ENCODE measurements at regions not wholly inside any gene's neighbourhood (a gene's known extent, or its start where the extent isn't known, plus 50 kb on each side); places are given as distances from the start of the nearest gene placed in this dataset.

DNA sequence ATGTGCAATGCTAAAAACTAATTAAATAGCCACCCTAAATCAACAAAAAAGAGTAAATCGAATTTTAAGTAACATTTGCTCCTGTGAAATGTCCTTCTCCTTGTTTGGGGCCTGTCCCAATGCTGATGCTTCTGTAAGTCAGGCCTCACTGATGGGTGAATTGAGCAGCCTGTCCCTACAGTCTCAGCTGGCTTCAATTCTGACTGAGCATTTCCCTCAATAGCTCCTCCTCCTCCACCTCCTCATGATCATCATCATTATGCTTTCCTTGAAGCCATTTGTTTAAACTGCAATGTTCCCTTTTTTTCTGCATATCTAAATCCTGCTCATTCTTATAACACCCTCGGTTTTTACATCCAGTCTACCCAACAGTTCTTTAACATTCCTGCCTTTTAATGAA, 137.2 kb upstream of the CELF4 start:
- intact Hi-C loops (cut with micrococcal nuclease; ENCODE audit: unreplicated experiment): no loop called here
- no peak overlapping the region for H3K4me3 Mint-ChIP-seq (ENCODE audit: unreplicated experiment)

DNA sequence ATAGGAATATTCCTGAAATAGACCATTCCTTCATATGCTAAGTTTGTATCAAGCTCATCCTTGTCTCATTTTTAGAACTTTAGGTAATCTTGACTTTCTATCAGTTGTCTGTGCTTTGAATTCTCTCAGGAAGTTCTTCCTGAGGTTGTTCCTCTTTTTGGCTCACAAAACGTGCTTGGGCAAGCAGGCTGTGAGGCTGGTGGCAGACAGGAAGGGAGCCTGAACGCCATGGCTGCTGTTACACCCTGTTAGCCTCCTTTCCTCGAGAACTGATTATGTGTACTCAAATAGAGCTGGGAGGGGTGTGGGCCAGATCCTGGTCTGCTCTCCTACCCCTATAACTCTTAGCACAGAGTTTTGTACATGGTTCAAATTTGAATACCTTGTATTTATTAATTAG, 136.4 kb upstream of the CELF4 start:
- Histone ChIP-seq H3K27me3 (replicated peaks; ENCODE audit: control insufficient read depth, insufficient read depth, low read length) (no peaks in the 10 kb centered on the region), H3K4me3 (ENCODE audit: low read depth, low read length) (no peak overlapping the region), H3K36me3 (ENCODE audit: control insufficient read depth, insufficient read depth, low read length) (no peaks in the 10 kb centered on the region), H3K9me3 (no peaks in the 10 kb centered on the region), H3K4me1 (no peaks in the 10 kb centered on the region)
- Mint-ChIP-seq H3K27me3 (ENCODE audit: insufficient read depth, unreplicated experiment) (peaks cover 5% of the 10 kb centered on the region), H3K27ac (ENCODE audit: unreplicated experiment) (no peak overlapping the region), H3K9me3 (ENCODE audit: unreplicated experiment) (no peaks in the 10 kb centered on the region), H3K4me1 (ENCODE audit: low read depth, unreplicated experiment) (no peaks in the 10 kb centered on the region), H3K4me3 (ENCODE audit: unreplicated experiment) (no peak overlapping the region), H3K36me3 (ENCODE audit: insufficient read depth, unreplicated experiment) (no peaks in the 10 kb centered on the region)
- TF ChIP-seq, protein P1, sequence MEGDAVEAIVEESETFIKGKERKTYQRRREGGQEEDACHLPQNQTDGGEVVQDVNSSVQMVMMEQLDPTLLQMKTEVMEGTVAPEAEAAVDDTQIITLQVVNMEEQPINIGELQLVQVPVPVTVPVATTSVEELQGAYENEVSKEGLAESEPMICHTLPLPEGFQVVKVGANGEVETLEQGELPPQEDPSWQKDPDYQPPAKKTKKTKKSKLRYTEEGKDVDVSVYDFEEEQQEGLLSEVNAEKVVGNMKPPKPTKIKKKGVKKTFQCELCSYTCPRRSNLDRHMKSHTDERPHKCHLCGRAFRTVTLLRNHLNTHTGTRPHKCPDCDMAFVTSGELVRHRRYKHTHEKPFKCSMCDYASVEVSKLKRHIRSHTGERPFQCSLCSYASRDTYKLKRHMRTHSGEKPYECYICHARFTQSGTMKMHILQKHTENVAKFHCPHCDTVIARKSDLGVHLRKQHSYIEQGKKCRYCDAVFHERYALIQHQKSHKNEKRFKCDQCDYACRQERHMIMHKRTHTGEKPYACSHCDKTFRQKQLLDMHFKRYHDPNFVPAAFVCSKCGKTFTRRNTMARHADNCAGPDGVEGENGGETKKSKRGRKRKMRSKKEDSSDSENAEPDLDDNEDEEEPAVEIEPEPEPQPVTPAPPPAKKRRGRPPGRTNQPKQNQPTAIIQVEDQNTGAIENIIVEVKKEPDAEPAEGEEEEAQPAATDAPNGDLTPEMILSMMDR (IDR thresholded peaks at IDR 0.05; ENCODE audit: insufficient read depth in 1 of 2, low read depth in 1 of 2, low read length in 1 of 2, severe bottlenecking in 1 of 2, unreplicated experiment in 1 of 2): no peak
- POLR2A ChIA-PET: no interaction called here
- CTCF ChIA-PET: no interaction called here
- intact Hi-C loops (cut with micrococcal nuclease; ENCODE audit: unreplicated experiment): no loop called here
- BruUV-seq (replicated peaks): no TSS peak
- no peak for DNase-seq

More for the DNA sequence above, 137.2 kb upstream of the CELF4 start:
- Histone ChIP-seq H3K9me3 (no peaks in the 10 kb centered on the region), H3K4me1 (no peaks in the 10 kb centered on the region), H3K36me3 (ENCODE audit: control insufficient read depth, insufficient read depth, low read length) (no peaks in the 10 kb centered on the region), H3K27me3 (replicated peaks; ENCODE audit: control insufficient read depth, insufficient read depth, low read length) (no peaks in the 10 kb centered on the region), H3K4me3 (ENCODE audit: low read depth, low read length) (no peak overlapping the region)
- peaks cover 5% of the 10 kb centered on the region for H3K27me3 Mint-ChIP-seq (ENCODE audit: insufficient read depth, unreplicated experiment)
- no peaks in the 10 kb centered on the region for H3K36me3 Mint-ChIP-seq (ENCODE audit: insufficient read depth, unreplicated experiment)
- no TSS peak for BruUV-seq (replicated peaks)
- TF ChIP-seq, protein P1 (IDR thresholded peaks at IDR 0.05; ENCODE audit: insufficient read depth in 1 of 2, low read depth in 1 of 2, low read length in 1 of 2, severe bottlenecking in 1 of 2, unreplicated experiment in 1 of 2): no peak
- ChIA-PET CTCF (no interaction called here), POLR2A (no interaction called here)
- no peak for DNase-seq
- H3K27ac Mint-ChIP-seq (ENCODE audit: unreplicated experiment): no peak overlapping the region
- no peaks in the 10 kb centered on the region for H3K4me1 Mint-ChIP-seq (ENCODE audit: low read depth, unreplicated experiment)
- H3K9me3 Mint-ChIP-seq (ENCODE audit: unreplicated experiment): no peaks in the 10 kb centered on the region

DNA sequence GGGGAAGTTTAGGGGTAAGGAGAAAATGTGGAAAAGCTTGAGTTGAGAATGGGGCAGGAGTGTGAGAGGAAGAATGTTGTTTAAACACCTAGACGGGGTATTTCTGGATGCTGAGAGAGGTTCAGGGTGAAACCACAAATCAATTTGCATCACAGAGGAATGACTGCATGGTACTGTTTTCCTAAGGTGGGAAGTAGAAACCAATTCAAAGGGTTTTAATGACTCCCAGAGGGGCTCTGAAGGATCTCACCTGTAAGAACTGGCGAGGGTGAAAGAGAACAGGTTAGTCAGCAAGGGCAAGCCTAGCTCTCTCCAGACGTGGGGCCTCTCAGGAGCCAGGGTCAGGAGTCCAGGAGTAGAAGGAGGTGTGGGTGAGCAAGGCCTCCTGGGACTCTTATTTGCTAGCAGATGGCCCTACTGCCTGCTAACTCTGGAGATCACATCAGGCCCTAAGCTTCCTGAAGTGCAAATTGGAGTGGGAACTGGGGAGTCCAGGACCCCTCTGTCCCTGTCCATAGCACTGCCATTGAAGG, 133.0 kb upstream of the CELF4 start:
- POLR2A ChIA-PET: no interaction called here
- no peaks in the 10 kb centered on the region for H3K9me3 ChIP-seq
- no peaks in the 10 kb centered on the region for H3K9me3 Mint-ChIP-seq (ENCODE audit: unreplicated experiment)
- CTCF ChIA-PET: no interaction called here
- no peaks in the 10 kb centered on the region for H3K4me1 ChIP-seq
- no peak overlapping the region for H3K4me3 Mint-ChIP-seq (ENCODE audit: unreplicated experiment)
- no peaks in the 10 kb centered on the region for H3K27me3 ChIP-seq (replicated peaks; ENCODE audit: control insufficient read depth, insufficient read depth, low read length)
- intact Hi-C loops (cut with micrococcal nuclease; ENCODE audit: unreplicated experiment): no loop called here
- no peaks in the 10 kb centered on the region for H3K4me1 Mint-ChIP-seq (ENCODE audit: low read depth, unreplicated experiment)
- no peak overlapping the region for H3K27ac Mint-ChIP-seq (ENCODE audit: unreplicated experiment)
- DNase-seq: no peak
- no peaks in the 10 kb centered on the region for H3K36me3 ChIP-seq (ENCODE audit: control insufficient read depth, insufficient read depth, low read length)
- H3K36me3 Mint-ChIP-seq (ENCODE audit: insufficient read depth, unreplicated experiment): no peaks in the 10 kb centered on the region
- TF ChIP-seq, protein P1 (IDR thresholded peaks at IDR 0.05; ENCODE audit: insufficient read depth in 1 of 2, low read depth in 1 of 2, low read length in 1 of 2, severe bottlenecking in 1 of 2, unreplicated experiment in 1 of 2): no peak
- BruUV-seq (replicated peaks): no TSS peak
- peaks cover 5% of the 10 kb centered on the region for H3K27me3 Mint-ChIP-seq (ENCODE audit: insufficient read depth, unreplicated experiment)
- H3K4me3 ChIP-seq (ENCODE audit: low read depth, low read length): no peak overlapping the region

Data from Caco-2 (cell line).